ENCODE measurements at regions not wholly inside any gene's neighbourhood (a gene's known extent, or its start where the extent isn't known, plus 50 kb on each side); places are given as distances from the start of the nearest gene placed in this dataset.

DNA sequence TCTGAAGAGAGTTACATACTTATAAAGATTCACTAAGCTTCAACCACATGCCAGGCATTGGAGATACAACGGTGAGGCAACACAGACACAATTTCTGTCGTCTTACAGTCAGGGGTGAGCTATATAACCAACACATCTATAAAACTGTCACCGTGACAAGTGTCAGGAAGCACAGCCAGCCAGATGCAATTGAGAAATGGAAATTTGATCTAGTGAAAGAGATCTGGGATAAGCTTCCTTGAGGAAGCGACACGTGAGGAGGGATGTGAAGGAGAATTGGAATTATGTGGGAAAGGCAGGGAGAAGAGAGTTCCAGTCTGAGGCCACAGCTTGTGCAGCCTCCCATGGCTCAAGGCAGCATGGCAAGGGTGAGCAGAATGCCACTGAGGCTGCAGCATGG is 50.9 kb upstream of the ZNF354B start:
- Histone ChIP-seq H3K27me3 (ENCODE audit: insufficient read depth, poor library complexity, severe bottlenecking) (no peaks in the 10 kb centered on the region), H3K4me3 (replicated peaks; ENCODE audit: insufficient read depth, low read length) (no peak overlapping the region), H3K27ac (replicated peaks) (no peak overlapping the region)
- DNase-seq (ENCODE audit: low read depth in 1 of 2, low spot score in 1 of 2): no peak
- TF ChIP-seq, protein P1, sequence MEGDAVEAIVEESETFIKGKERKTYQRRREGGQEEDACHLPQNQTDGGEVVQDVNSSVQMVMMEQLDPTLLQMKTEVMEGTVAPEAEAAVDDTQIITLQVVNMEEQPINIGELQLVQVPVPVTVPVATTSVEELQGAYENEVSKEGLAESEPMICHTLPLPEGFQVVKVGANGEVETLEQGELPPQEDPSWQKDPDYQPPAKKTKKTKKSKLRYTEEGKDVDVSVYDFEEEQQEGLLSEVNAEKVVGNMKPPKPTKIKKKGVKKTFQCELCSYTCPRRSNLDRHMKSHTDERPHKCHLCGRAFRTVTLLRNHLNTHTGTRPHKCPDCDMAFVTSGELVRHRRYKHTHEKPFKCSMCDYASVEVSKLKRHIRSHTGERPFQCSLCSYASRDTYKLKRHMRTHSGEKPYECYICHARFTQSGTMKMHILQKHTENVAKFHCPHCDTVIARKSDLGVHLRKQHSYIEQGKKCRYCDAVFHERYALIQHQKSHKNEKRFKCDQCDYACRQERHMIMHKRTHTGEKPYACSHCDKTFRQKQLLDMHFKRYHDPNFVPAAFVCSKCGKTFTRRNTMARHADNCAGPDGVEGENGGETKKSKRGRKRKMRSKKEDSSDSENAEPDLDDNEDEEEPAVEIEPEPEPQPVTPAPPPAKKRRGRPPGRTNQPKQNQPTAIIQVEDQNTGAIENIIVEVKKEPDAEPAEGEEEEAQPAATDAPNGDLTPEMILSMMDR (IDR thresholded peaks at IDR 0.05; ENCODE audit: insufficient read depth, low read length): no peak
- no peak for TF ChIP-seq GABPA (IDR thresholded peaks at IDR 0.05; ENCODE audit: low read depth)
- TF ChIP-seq, protein P2, sequence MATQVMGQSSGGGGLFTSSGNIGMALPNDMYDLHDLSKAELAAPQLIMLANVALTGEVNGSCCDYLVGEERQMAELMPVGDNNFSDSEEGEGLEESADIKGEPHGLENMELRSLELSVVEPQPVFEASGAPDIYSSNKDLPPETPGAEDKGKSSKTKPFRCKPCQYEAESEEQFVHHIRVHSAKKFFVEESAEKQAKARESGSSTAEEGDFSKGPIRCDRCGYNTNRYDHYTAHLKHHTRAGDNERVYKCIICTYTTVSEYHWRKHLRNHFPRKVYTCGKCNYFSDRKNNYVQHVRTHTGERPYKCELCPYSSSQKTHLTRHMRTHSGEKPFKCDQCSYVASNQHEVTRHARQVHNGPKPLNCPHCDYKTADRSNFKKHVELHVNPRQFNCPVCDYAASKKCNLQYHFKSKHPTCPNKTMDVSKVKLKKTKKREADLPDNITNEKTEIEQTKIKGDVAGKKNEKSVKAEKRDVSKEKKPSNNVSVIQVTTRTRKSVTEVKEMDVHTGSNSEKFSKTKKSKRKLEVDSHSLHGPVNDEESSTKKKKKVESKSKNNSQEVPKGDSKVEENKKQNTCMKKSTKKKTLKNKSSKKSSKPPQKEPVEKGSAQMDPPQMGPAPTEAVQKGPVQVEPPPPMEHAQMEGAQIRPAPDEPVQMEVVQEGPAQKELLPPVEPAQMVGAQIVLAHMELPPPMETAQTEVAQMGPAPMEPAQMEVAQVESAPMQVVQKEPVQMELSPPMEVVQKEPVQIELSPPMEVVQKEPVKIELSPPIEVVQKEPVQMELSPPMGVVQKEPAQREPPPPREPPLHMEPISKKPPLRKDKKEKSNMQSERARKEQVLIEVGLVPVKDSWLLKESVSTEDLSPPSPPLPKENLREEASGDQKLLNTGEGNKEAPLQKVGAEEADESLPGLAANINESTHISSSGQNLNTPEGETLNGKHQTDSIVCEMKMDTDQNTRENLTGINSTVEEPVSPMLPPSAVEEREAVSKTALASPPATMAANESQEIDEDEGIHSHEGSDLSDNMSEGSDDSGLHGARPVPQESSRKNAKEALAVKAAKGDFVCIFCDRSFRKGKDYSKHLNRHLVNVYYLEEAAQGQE (IDR thresholded peaks at IDR 0.05; ENCODE audit: insufficient replicate concordance, low read depth): no peak

DNA sequence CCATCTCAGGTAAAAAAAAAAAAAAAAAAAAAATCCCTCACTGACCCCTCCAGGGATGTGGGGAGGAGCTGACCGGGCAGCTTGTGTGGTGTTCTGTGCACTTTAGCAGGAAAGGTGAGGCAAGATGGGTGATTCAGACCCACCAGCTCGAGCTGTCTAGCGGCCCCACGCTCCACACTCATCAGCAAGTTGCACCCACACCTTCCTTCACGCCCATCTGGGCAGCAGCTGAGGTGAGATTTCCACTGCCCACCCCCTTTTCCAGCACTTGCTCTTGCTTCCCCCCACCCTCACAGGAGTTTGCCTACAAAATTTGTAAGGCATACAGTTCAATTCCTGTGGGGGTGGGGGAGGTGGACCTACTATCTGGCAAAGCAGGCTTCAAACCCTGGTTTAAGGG is 58.7 kb upstream of the ZNF354B start:
- DNase-seq (ENCODE audit: low read depth in 1 of 2, low spot score in 1 of 2): no peak

DNA sequence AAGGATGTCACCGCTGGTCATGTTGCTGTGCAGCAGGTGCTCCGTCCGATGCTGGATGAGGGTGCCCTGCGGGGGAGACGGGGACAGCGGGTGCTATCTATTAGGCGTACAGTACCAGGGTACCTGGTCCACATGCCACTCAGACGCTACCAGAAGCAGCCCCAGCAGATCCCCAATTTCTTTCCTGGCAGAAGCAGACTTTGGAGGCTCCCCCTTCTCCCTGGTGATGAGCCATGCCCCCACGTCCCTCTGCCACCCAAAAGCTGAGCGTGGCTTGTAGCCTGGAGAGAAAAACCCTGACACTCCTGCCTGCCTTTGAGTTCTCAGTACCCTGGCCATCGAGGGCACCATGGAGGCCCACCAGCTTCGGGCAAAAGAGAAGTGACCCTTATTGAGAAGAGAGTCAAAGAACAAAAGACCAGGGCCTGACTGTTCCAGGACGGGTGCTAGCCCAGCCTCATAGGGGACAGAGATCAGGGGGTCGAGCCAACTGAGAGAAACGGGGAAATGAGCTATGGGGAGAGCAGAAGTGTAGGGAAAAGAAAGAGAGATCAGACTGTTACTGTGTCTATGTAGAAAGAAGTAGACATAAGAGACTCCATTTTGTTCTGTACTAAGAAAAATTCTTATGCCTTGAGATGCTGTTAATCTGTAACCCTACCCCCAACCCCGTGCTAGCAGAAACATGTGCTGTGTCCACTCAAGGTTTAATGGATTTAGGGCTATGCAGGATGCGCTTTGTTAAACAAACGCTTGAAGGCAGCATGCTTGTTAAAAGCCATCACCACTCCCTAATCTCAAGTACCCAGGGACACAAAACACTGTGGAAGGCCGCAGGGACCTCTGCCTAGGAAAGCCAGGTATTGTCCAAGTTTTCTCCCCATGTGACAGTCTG is 62.0 kb upstream of the ZNF354B start:
- no peak overlapping the region for H3K27ac ChIP-seq (replicated peaks)
- no peak overlapping the region for H3K4me3 ChIP-seq (replicated peaks; ENCODE audit: insufficient read depth, low read length)
- TF ChIP-seq GABPA (IDR thresholded peaks at IDR 0.05; ENCODE audit: low read depth) (no peak), POLR2AphosphoS5 (IDR thresholded peaks at IDR 0.05; ENCODE audit: low read depth) (no peak), SPI1 (IDR thresholded peaks at IDR 0.05; ENCODE audit: borderline replicate concordance, low read depth) (no peak)
- TF ChIP-seq, protein P1 (IDR thresholded peaks at IDR 0.05; ENCODE audit: insufficient read depth, low read length): no peak
- H3K27me3 ChIP-seq (ENCODE audit: insufficient read depth, poor library complexity, severe bottlenecking): no peaks in the 10 kb centered on the region
- no peak for DNase-seq (ENCODE audit: low read depth in 1 of 2, low spot score in 1 of 2)

More for the DNA sequence above, 58.7 kb upstream of the ZNF354B start:
- no peak overlapping the region for H3K27ac ChIP-seq (replicated peaks)
- H3K27me3 ChIP-seq (ENCODE audit: insufficient read depth, poor library complexity, severe bottlenecking): no peaks in the 10 kb centered on the region
- no peak for TF ChIP-seq GABPA (IDR thresholded peaks at IDR 0.05; ENCODE audit: low read depth)
- TF ChIP-seq, protein P2 (IDR thresholded peaks at IDR 0.05; ENCODE audit: insufficient replicate concordance, low read depth): no peak
- no peak for TF ChIP-seq POLR2AphosphoS5 (IDR thresholded peaks at IDR 0.05; ENCODE audit: low read depth)
- TF ChIP-seq, protein P1 (IDR thresholded peaks at IDR 0.05; ENCODE audit: insufficient read depth, low read length): no peak
- no peak for TF ChIP-seq SPI1 (IDR thresholded peaks at IDR 0.05; ENCODE audit: borderline replicate concordance, low read depth)
- no peak overlapping the region for H3K4me3 ChIP-seq (replicated peaks; ENCODE audit: insufficient read depth, low read length)

Data from HL-60 (cell line).